Kidney epithelial cell (primary cell): ENCODE measurements at regions not wholly inside any gene's neighbourhood (a gene's known extent, or its start where the extent isn't known, plus 50 kb on each side); places are given as distances from the start of the nearest gene placed in this dataset.

Experiments used
- DNase-seq: peaks from one replicate; pipeline ENCODE4 v3.0.0-alpha.2; 2010; ENCODE audit warnings: low read depth
- H3K27me3 ChIP-seq: 2 replicates; pipeline ENCODE4 v1.6.0; 2011; ENCODE audit warnings: low read length; ENCODE audit not compliant: control insufficient read depth, insufficient read depth
- H3K36me3 ChIP-seq: 2 replicates; pipeline ENCODE4 v1.5.1; 2011; ENCODE audit warnings: low read length; ENCODE audit not compliant: control insufficient read depth, insufficient read depth
- H3K4me3 ChIP-seq: 2 replicates; pipeline ENCODE4 v1.5.1; 2011; ENCODE audit warnings: low read depth, mild to moderate bottlenecking, control low read depth, low read length
- TF ChIP-seq, protein P1 (sequence below): IDR thresholded peaks from 2 replicates; pipeline ENCODE4 v1.5.1; 2011; ENCODE audit warnings: mild to moderate bottlenecking, moderate library complexity, low read length, control low read depth, inconsistent platforms; ENCODE audit not compliant: insufficient read depth, poor library complexity, severe bottlenecking

DNA sequence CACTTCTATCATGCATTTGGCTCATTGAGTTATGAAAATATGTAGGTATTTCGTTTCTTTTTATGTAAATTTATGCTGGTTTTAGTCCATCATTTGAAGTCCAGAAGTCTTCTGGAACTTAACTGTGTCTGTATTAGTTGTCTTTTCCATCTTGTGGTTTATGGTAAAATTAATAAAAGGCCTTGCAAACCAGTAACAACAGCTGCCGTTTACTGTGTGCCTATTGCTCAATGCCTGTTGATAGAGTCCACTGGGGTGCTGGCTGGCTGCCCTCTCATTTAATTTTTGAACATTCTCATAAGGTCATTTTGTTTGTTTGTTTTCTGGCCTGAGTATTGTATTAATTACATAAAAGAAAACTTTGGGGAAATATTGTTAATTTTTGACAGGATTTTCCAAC, 98.0 kb downstream of the NAA11 start:
- Histone ChIP-seq H3K27me3 (no peaks in the 10 kb centered on the region), H3K4me3 (no peak overlapping the region), H3K36me3 (no peaks in the 10 kb centered on the region)
- DNase-seq = no peak
- TF ChIP-seq, protein P1, sequence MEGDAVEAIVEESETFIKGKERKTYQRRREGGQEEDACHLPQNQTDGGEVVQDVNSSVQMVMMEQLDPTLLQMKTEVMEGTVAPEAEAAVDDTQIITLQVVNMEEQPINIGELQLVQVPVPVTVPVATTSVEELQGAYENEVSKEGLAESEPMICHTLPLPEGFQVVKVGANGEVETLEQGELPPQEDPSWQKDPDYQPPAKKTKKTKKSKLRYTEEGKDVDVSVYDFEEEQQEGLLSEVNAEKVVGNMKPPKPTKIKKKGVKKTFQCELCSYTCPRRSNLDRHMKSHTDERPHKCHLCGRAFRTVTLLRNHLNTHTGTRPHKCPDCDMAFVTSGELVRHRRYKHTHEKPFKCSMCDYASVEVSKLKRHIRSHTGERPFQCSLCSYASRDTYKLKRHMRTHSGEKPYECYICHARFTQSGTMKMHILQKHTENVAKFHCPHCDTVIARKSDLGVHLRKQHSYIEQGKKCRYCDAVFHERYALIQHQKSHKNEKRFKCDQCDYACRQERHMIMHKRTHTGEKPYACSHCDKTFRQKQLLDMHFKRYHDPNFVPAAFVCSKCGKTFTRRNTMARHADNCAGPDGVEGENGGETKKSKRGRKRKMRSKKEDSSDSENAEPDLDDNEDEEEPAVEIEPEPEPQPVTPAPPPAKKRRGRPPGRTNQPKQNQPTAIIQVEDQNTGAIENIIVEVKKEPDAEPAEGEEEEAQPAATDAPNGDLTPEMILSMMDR = no peak

DNA sequence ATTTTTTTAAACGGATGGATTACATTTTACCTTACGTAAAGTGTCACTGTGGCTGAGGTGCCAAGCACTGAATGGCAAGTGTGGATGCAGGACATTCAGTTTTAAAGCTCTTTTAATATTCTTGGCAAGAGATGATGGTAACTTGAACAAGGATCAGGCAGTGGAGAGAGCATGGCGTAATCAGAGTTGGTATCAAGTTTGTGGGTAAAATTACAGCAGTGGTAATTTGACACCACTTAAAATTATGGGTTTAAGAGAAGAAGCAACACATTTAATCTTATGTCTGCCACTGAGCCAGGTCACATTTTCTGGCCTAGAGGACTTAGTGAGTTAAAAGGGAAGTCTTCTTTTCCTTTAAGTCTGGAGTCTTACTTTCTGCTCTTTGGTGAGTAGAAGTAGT, 100.5 kb downstream of the NAA11 start:
- H3K27me3 ChIP-seq = no peaks in the 10 kb centered on the region
- TF ChIP-seq, protein P1 = no peak

DNA sequence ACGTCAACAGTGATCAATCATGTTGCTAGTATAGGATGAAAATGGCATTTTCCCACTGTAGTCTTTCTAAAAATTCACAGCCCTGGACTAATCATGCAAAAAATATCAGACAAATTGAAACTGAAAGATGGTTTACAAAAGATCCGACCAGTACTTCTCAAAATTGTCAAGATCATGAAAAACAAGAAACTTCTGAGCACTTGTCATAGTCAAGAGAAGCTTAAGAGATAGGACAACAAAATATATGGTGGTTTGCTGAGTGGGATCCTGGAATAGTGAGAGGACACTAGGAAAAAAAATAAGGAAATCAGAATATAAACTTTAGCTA, 101.1 kb downstream of the NAA11 start:
- Histone ChIP-seq H3K27me3 (no peaks in the 10 kb centered on the region), H3K4me3 (no peak overlapping the region), H3K36me3 (no peaks in the 10 kb centered on the region)
- TF ChIP-seq, protein P1 = no peak
- no peak for DNase-seq

More for the DNA sequence above, 100.5 kb downstream of the NAA11 start:
- Histone ChIP-seq H3K4me3 (no peak overlapping the region), H3K36me3 (no peaks in the 10 kb centered on the region)
- DNase-seq = no peak

DNA sequence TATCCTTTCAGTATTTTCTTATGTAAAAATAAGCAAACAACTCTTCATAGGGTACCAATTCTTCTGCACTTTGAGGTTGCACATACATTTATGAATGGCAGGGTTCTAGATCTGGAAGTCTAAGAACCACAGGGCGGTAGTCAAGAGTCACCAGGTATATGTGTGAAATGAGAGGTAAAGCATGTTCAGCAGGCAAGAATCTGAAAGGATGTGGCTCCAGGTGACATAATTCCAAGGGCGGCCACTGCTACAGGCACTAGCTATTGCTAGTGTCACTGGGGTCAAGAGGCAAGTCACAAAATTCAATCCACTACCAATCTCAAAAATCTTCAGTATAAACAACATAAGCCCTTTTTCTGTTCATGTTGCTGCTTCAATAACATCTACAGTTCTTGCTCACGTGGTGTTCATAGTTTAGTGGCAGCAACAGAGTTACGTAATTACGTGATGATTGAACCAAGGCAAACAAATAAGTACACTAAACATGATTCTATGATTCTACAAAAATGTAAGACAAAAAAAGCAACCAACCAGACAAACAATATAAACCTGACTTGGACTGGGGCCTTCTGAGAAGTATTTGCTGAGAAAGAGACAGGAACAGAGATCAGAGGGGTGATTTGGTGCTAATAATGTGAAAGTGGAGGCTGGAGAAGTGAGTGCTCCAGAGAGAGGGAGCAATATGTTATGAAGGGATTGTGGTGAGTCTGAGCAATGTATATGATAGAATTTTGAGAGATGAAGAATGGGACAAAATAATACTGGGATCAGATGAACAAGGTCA, 101.7 kb downstream of the NAA11 start:
- no peaks in the 10 kb centered on the region for H3K27me3 ChIP-seq
- H3K4me3 ChIP-seq = no peak overlapping the region
- DNase-seq = no peak
- H3K36me3 ChIP-seq = no peaks in the 10 kb centered on the region
- TF ChIP-seq, protein P1 = no peak

DNA sequence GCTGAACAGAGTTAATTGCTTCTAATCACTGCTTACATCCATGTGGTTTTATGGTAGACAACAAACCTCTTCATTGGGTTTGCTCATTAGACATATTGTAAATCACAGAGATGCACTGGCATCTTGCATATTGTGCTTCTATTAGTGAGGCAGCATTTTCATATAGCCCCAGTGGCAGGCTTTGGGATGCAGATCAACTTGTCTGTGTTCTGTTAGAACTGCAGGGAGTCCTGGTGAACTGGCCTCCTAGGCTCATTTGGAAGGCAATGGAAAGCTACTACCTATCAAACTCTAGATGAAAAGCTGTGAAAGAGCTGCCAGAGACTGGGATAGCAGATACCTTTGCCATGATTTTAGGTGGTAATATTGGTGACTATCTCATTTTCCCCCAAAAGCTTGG, 108.8 kb downstream of the NAA11 start:
- no peaks in the 10 kb centered on the region for H3K36me3 ChIP-seq
- no peak for DNase-seq
- TF ChIP-seq, protein P1 = no peak
- no peak overlapping the region for H3K4me3 ChIP-seq
- no peaks in the 10 kb centered on the region for H3K27me3 ChIP-seq

DNA sequence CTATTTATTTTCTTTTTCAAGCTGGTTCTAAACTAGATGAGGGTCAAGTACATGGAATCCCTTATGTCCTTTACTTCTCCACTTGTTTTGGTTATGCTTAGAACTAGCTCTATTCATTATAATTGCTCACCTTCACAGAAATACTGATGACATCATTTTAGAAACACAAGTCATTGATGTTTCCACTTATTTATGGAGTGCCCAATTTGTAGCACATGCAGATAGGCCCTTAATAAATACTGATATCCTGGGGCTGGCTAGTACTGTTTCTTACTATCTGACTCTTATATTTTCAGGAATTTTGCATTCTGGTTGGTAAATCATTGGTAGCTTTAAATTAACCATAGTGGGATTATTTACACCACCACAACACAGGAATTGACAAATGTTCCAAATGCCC, 112.2 kb downstream of the NAA11 start:
- H3K27me3 ChIP-seq = no peaks in the 10 kb centered on the region
- TF ChIP-seq, protein P1 = no peak
- no peak overlapping the region for H3K4me3 ChIP-seq

More for the DNA sequence above, 112.2 kb downstream of the NAA11 start:
- no peak for DNase-seq
- no peaks in the 10 kb centered on the region for H3K36me3 ChIP-seq
